DOHH2 (cell line): ENCODE measurements at regions not wholly inside any gene's neighbourhood (a gene's known extent, or its start where the extent isn't known, plus 50 kb on each side); places are given as distances from the start of the nearest gene placed in this dataset.

Experiments used
- H3F3A ChIP-seq: fragments of 200-600 bp; sonication (generic), shearing (Covaris generic); 2 replicates; pipeline ENCODE4 v1.6.0; 2016; ENCODE audit warnings: antibody characterized with exemption, mild to moderate bottlenecking; ENCODE audit not compliant: control insufficient read depth, insufficient read depth
- H3K27ac ChIP-seq: fragments of 200-600 bp; sonication (generic); 2 replicates; pipeline ENCODE4 v1.5.1; 2014; ENCODE audit warnings: low read depth, mild to moderate bottlenecking, low read length, moderate library complexity
- H3K27me3 ChIP-seq: fragments of 200-600 bp; sonication (generic); 2 replicates; pipeline ENCODE4 v1.6.1; 2014; ENCODE audit warnings: mild to moderate bottlenecking, low read length, mixed read lengths; ENCODE audit not compliant: control insufficient read depth
- H3K36me3 ChIP-seq: fragments of 200-600 bp; sonication (generic); 2 replicates; pipeline ENCODE4 v1.6.1; 2014; ENCODE audit warnings: mild to moderate bottlenecking, low read length, moderate library complexity, mixed read lengths; ENCODE audit not compliant: control insufficient read depth
- H3K4me1 ChIP-seq: fragments of 200-600 bp; sonication (generic); 2 replicates; pipeline ENCODE4 v1.6.1; 2014; ENCODE audit warnings: mild to moderate bottlenecking, low read length, mixed read lengths; ENCODE audit not compliant: control insufficient read depth
- H3K4me2 ChIP-seq: fragments of 200-600 bp; sonication (generic); 2 replicates; pipeline ENCODE4 v1.6.0; 2014; ENCODE audit warnings: mild to moderate bottlenecking, low read length, moderate library complexity
- H3K4me3 ChIP-seq: fragments of 200-600 bp; sonication (generic); 2 replicates; pipeline ENCODE4 v1.5.1; 2014; ENCODE audit warnings: mild to moderate bottlenecking, low read length, mixed read lengths
- H3K79me2 ChIP-seq: fragments of 200-600 bp; sonication (generic); 2 replicates; pipeline ENCODE4 v1.6.1; 2014; ENCODE audit warnings: mild to moderate bottlenecking, low read length, mixed read lengths; ENCODE audit not compliant: control insufficient read depth
- H3K9me2 ChIP-seq: fragments of 200-600 bp; sonication (generic); replicated peaks from 2 replicates; pipeline ENCODE4 v1.6.1; 2014; ENCODE audit warnings: mild to moderate bottlenecking, low read length, mixed read lengths; ENCODE audit not compliant: control insufficient read depth
- H3K9me3 ChIP-seq: fragments of 200-600 bp; sonication (generic); 2 replicates; pipeline ENCODE4 v1.6.1; 2014; ENCODE audit warnings: antibody characterized with exemption, low read length, mixed read lengths; ENCODE audit not compliant: control insufficient read depth, insufficient read depth
- H4K20me1 ChIP-seq: fragments of 200-600 bp; sonication (generic); 2 replicates; pipeline ENCODE4 v1.6.0; 2014; ENCODE audit warnings: low read depth, mild to moderate bottlenecking, antibody characterized with exemption, low read length, moderate library complexity; ENCODE audit not compliant: control insufficient read depth, insufficient read depth
- EZH2phosphoT487 ChIP-seq: fragments of 200-600 bp; sonication (generic); IDR thresholded peaks from 2 replicates; pipeline ENCODE4 v1.6.1; 2017; ENCODE audit warnings: borderline replicate concordance, mild to moderate bottlenecking, antibody characterized with exemption, low read length, moderate library complexity, mixed read lengths
- TF ChIP-seq, protein P1 (sequence below): fragments of 200-600 bp; sonication (generic); IDR thresholded peaks from one replicate; pipeline ENCODE4 v1.5.1; 2014; ENCODE audit warnings: antibody characterized with exemption, mild to moderate bottlenecking, low read depth, low read length; ENCODE audit not compliant: poor library complexity, severe bottlenecking

DNA sequence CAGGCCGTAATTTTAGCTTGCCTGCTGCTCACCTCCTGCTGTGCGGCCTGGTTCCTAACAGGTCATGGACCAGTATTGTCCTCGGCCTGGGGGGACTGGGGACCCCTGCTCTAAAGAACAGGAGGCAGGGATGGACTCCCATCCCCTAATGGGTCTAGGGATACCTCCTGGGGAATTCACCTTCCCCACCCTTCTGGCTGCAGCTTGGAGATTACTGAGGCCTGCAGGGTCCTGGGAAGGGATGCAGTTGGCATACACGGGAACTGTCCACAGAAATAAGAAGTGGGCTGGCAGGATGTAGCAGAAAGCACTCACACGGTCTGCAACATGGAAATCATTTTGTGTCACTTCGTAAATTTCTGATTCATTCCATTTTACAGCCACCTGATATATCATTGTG is 123.0 kb downstream of the C16orf95 start:
- H3K36me3 ChIP-seq, result no peaks in the 10 kb centered on the region
- no peaks in the 10 kb centered on the region for H3K79me2 ChIP-seq
- H3K27ac ChIP-seq, result no peak overlapping the region
- H3K4me3 ChIP-seq, result no peak overlapping the region
- H3K4me2 ChIP-seq, result no peak overlapping the region
- H4K20me1 ChIP-seq, result no peaks in the 10 kb centered on the region
- no peaks in the 10 kb centered on the region for H3K9me2 ChIP-seq
- no peaks in the 10 kb centered on the region for H3K4me1 ChIP-seq
- TF ChIP-seq, protein P1, sequence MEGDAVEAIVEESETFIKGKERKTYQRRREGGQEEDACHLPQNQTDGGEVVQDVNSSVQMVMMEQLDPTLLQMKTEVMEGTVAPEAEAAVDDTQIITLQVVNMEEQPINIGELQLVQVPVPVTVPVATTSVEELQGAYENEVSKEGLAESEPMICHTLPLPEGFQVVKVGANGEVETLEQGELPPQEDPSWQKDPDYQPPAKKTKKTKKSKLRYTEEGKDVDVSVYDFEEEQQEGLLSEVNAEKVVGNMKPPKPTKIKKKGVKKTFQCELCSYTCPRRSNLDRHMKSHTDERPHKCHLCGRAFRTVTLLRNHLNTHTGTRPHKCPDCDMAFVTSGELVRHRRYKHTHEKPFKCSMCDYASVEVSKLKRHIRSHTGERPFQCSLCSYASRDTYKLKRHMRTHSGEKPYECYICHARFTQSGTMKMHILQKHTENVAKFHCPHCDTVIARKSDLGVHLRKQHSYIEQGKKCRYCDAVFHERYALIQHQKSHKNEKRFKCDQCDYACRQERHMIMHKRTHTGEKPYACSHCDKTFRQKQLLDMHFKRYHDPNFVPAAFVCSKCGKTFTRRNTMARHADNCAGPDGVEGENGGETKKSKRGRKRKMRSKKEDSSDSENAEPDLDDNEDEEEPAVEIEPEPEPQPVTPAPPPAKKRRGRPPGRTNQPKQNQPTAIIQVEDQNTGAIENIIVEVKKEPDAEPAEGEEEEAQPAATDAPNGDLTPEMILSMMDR, result no peak
- no peak for TF ChIP-seq EZH2phosphoT487
- H3K27me3 ChIP-seq, result no peaks in the 10 kb centered on the region
- no peaks in the 10 kb centered on the region for H3F3A ChIP-seq
- H3K9me3 ChIP-seq, result no peaks in the 10 kb centered on the region

DNA sequence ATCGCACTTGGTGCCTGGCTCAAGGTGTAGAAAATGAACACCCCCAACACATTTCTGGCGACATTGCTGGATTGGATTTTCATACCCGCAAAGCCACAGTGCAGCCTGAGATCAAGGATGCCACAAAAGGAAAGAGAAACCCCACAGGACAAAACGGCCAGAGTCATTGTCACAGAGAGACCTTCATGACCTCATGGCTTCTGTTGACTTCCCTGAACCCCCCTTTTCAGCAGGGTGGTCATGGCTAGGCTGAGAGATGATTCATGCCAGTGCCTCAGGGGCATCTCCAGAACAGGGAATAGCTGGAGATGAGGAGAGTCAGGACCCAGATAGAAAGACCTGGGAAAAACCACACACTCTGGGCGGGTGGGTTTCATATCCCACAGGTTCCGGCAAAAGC is 122.0 kb downstream of the C16orf95 start:
- no peak overlapping the region for H3K4me3 ChIP-seq
- H3K9me3 ChIP-seq, result no peaks in the 10 kb centered on the region
- no peaks in the 10 kb centered on the region for H3K27me3 ChIP-seq
- no peaks in the 10 kb centered on the region for H3K36me3 ChIP-seq
- no peak for TF ChIP-seq EZH2phosphoT487
- TF ChIP-seq, protein P1, result no peak
- H3F3A ChIP-seq, result no peaks in the 10 kb centered on the region
- no peaks in the 10 kb centered on the region for H3K79me2 ChIP-seq
- no peaks in the 10 kb centered on the region for H4K20me1 ChIP-seq
- H3K4me1 ChIP-seq, result no peaks in the 10 kb centered on the region
- no peaks in the 10 kb centered on the region for H3K9me2 ChIP-seq
- H3K27ac ChIP-seq, result no peak overlapping the region
- H3K4me2 ChIP-seq, result no peak overlapping the region

DNA sequence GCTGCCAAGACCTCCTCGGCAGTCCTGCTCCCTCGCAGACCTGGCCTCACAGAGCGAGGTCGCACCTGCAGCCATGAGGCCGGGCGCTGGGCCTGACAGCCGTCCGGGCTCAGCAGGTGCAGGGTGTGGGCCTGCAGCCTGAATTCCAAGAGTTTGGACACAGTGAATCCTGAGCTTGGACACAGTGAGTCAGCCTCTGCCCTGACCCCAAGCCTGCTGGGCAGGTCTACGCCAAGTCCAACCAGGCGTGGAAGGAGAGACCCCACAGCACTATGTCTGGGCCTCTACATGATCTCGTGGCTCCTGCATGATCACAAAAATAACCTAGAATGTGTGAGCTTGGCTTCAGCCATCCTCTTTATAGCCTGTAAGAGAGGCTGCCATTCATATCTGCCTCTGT is 121.0 kb downstream of the C16orf95 start:
- Histone ChIP-seq H3K27me3 (no peaks in the 10 kb centered on the region), H3K4me3 (no peak overlapping the region), H3K27ac (no peak overlapping the region), H3K4me2 (no peak overlapping the region), H3F3A (no peaks in the 10 kb centered on the region), H3K9me2 (no peaks in the 10 kb centered on the region), H4K20me1 (no peaks in the 10 kb centered on the region), H3K4me1 (no peaks in the 10 kb centered on the region), H3K79me2 (no peaks in the 10 kb centered on the region), H3K36me3 (no peaks in the 10 kb centered on the region), H3K9me3 (no peaks in the 10 kb centered on the region)
- TF ChIP-seq, protein P1, result no peak
- TF ChIP-seq EZH2phosphoT487, result no peak

- no peak overlapping the region for H3K4me3 ChIP-seq
- no peaks in the 10 kb centered on the region for H3K36me3 ChIP-seq
- H3K4me1 ChIP-seq, result no peaks in the 10 kb centered on the region
- no peak for TF ChIP-seq EZH2phosphoT487
- TF ChIP-seq, protein P1, result no peak
- no peaks in the 10 kb centered on the region for H3K9me3 ChIP-seq
- no peaks in the 10 kb centered on the region for H3F3A ChIP-seq
- no peak overlapping the region for H3K27ac ChIP-seq
- no peaks in the 10 kb centered on the region for H3K79me2 ChIP-seq
- H3K4me2 ChIP-seq, result no peak overlapping the region
- H3K9me2 ChIP-seq, result no peaks in the 10 kb centered on the region
- no peaks in the 10 kb centered on the region for H4K20me1 ChIP-seq
- no peaks in the 10 kb centered on the region for H3K27me3 ChIP-seq
Observed at GRCh38 chr16:87196661-87197060, 120.5 kb downstream of the C16orf95 start.
